Tibial artery (tissue), 4 donors: ENCODE measurements at regions not wholly inside any gene's neighbourhood (a gene's known extent, or its start where the extent isn't known, plus 50 kb on each side); places are given as distances from the start of the nearest gene placed in this dataset.

Experiments
- DNase-seq, 2 donors: peaks; one replicate each; pipeline ENCODE4 v3.0.0-alpha.2; 2019
- H3K27ac ChIP-seq, 2 donors: fragments of 200-600 bp; sonication (generic) in 1 of 2; 1 replicate in 1 of 2; 2 replicates in 1 of 2; pipeline ENCODE4 v1.5.1; 2018 to 2019; ENCODE audit warnings: mild to moderate bottlenecking in 1 of 2
- H3K27me3 ChIP-seq, 2 donors: fragments of 200-600 bp; sonication (generic) in 1 of 2; one replicate each; pipeline versions ENCODE4 v1.5.1 to v1.6.0; 2016 to 2019
- H3K36me3 ChIP-seq, 3 donors: fragments of 200-600 bp; sonication (generic) in 2 of 3; one replicate each; pipeline ENCODE4 v1.5.1; 2016 to 2019; ENCODE audit warnings: mild to moderate bottlenecking in 2 of 3
- H3K4me1 ChIP-seq, 4 donors: fragments of 200-600 bp; sonication (generic) in 2 of 4; 1 replicate in 3 of 4; 2 replicates in 1 of 4; pipeline ENCODE4 v1.5.1; 2016 to 2019
- H3K4me3 ChIP-seq, 2 donors: fragments of 200-600 bp; sonication (generic) in 1 of 2; 1 replicate in 1 of 2; 2 replicates in 1 of 2; pipeline ENCODE4 v1.5.1; 2018 to 2019; ENCODE audit warnings: mild to moderate bottlenecking in 2 of 2
- H3K9me3 ChIP-seq, 3 donors: fragments of 200-600 bp; sonication (generic) in 1 of 3; one replicate each; pipeline ENCODE4 v1.5.1; 2016 to 2019
- intact Hi-C: fragments of 100-400 bp; cut with DNase I; formaldehyde crosslinking; loops from one replicate; pipeline ENCODE4 v1.15.0; 2023; ENCODE audit warnings: low total_unique reads
- TF ChIP-seq, protein P1 (sequence below), 2 experiments: fragments of 200-600 bp in 1 of 2; fragments of 450-650 bp in 1 of 2; IDR thresholded peaks; one replicate each; pipeline ENCODE4 v1.5.1; 2017 to 2019; ENCODE audit warnings: antibody characterized with exemption in 2 of 2, mild to moderate bottlenecking in 1 of 2, moderate library complexity in 1 of 2

DNA sequence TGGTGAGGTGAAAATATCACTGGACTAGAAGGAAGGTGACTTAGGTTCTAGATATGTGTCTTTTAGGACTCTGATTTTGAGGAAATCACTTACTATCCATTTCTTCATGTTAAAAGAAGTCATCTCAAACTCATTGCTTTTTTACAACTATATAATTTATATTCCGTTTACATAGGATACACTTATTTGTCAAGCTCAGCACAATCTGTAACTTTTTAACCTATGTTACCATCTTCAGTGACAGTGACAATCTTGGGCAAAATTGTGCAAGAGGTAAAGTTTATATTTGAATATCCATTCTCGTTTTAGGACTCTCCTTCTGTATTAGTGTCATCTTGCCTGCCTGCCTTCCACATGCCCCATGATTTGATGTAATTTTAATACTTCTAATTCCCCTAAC, 74.0 kb upstream of the FAM83B start:
- no peak for DNase-seq
- Histone ChIP-seq H3K36me3 (no peaks in the 10 kb centered on the region), H3K4me3 (no peak overlapping the region), H3K27ac (no peak overlapping the region), H3K27me3 (no peaks in the 10 kb centered on the region), H3K9me3 (no peaks in the 10 kb centered on the region), H3K4me1 (no peaks in the 10 kb centered on the region)
- intact Hi-C loops, result no loop called here
- TF ChIP-seq, protein P1, sequence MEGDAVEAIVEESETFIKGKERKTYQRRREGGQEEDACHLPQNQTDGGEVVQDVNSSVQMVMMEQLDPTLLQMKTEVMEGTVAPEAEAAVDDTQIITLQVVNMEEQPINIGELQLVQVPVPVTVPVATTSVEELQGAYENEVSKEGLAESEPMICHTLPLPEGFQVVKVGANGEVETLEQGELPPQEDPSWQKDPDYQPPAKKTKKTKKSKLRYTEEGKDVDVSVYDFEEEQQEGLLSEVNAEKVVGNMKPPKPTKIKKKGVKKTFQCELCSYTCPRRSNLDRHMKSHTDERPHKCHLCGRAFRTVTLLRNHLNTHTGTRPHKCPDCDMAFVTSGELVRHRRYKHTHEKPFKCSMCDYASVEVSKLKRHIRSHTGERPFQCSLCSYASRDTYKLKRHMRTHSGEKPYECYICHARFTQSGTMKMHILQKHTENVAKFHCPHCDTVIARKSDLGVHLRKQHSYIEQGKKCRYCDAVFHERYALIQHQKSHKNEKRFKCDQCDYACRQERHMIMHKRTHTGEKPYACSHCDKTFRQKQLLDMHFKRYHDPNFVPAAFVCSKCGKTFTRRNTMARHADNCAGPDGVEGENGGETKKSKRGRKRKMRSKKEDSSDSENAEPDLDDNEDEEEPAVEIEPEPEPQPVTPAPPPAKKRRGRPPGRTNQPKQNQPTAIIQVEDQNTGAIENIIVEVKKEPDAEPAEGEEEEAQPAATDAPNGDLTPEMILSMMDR (IDR thresholded peaks at IDR 0.05), result no peak

DNA sequence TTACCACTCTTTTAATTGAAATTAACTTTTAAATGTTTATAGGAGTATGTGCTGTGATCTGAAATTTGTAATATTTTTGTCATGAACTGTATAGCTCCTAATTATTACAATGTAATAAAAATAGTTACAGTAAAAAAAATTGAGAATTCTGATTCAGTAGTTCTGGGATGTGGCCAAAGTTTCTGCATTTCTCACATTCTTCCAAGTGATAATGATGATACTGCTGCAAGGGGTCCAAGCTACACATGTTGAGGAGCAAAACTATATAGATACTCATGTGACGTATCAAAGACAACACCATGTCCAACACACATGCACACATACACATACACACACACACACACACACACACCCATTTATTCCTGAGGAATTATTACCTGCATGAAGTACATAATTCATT, 71.0 kb upstream of the FAM83B start:
- Histone ChIP-seq H3K4me3 (no peak overlapping the region), H3K9me3 (no peaks in the 10 kb centered on the region), H3K27me3 (no peaks in the 10 kb centered on the region), H3K36me3 (no peaks in the 10 kb centered on the region), H3K27ac (no peak overlapping the region), H3K4me1 (no peaks in the 10 kb centered on the region)
- DNase-seq, result no peak
- intact Hi-C loops, result no loop called here
- TF ChIP-seq, protein P1 (IDR thresholded peaks at IDR 0.05), result no peak

DNA sequence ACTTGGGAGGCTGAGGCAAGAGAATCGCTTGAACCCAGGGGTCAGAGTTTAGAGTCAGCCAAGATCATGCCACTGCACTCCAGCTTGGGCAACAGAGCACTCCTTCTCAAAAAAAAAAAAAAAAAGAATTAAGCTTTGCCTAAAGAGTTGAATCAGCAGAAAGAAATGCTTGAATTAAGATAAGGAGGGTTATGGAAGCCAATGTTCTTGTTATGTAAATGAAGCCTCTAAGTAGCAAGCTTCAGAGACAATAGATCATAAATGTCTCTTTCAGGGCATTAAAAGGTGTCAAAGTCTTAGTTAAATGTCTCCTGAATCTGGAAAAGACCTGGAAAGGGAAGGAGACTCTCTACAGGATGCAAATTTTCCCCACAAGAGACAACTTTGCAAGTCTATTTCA, 69.7 kb upstream of the FAM83B start:
- no peaks in the 10 kb centered on the region for H3K27me3 ChIP-seq

DNA sequence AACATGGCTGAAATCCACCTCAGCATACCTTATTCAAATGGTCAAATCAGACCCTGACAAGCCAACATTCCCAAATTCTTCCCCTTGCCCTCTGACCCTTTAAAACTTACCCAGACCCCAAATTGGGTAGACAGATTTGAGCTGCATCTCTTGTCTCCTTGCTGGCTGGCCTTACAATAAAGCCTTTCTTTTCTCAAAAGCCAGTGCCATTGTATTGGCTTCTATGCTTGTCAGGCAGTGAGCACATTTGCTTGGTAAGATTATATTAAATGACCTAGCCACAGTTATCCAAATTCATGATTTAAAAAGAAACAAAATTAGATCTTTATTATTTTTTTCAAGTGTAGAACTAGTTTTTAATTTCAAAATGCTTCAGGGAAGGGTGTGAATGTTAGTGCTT, 67.8 kb upstream of the FAM83B start:
- Histone ChIP-seq H3K36me3 (no peaks in the 10 kb centered on the region), H3K4me3 (no peak overlapping the region), H3K4me1 (no peaks in the 10 kb centered on the region), H3K27me3 (no peaks in the 10 kb centered on the region), H3K9me3 (no peaks in the 10 kb centered on the region), H3K27ac (no peak overlapping the region)
- no peak for DNase-seq
- intact Hi-C loops, result no loop called here
- TF ChIP-seq, protein P1 (IDR thresholded peaks at IDR 0.05), result no peak

More for the DNA sequence above, 69.7 kb upstream of the FAM83B start:
- intact Hi-C loops, result no loop called here
- H3K27ac ChIP-seq, result no peak overlapping the region
- no peaks in the 10 kb centered on the region for H3K4me1 ChIP-seq
- H3K9me3 ChIP-seq, result no peaks in the 10 kb centered on the region
- H3K36me3 ChIP-seq, result no peaks in the 10 kb centered on the region
- TF ChIP-seq, protein P1 (IDR thresholded peaks at IDR 0.05), result no peak
- H3K4me3 ChIP-seq, result no peak overlapping the region
- DNase-seq, result no peak

DNA sequence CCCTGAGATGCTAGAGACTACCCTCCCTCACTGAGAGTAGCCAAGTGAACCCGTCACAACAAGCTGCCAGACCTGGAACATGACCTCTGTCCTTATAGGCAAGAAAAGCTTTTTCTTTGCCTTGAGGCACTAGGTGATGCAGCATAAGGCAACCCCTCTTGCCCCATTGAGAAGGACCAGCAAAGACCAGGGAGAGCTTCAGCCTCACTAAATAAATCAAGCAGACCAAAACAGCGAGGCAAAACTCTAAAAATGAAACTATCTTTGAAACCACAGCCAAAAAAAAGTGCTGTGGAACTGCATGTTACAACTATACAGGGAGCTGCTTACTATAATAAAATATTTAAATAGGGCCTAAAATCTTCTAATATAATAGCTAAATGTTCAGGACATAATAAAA, 62.6 kb upstream of the FAM83B start:
- intact Hi-C loops, result no loop called here
- Histone ChIP-seq H3K4me1 (no peaks in the 10 kb centered on the region), H3K9me3 (no peaks in the 10 kb centered on the region), H3K4me3 (no peak overlapping the region), H3K27ac (no peak overlapping the region), H3K27me3 (no peaks in the 10 kb centered on the region), H3K36me3 (no peaks in the 10 kb centered on the region)
- TF ChIP-seq, protein P1 (IDR thresholded peaks at IDR 0.05), result no peak
- no peak for DNase-seq

DNA sequence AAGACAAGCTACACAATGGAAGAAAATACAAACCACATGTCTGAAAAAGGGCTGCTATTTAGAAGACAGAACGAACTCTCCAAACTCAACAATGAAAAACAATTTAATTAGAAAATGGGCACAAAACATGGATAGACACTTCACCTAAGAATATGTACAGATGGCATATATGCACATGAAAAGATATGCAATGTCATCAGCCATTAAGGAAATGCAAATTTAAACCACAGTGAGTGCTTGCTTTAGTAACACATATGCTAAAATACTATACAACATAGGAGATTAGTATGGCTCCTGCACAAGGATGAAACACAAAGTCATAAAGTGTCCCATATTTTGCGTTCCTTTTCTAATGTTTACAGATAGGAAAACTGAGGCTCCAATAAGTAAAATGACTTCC, 60.4 kb upstream of the FAM83B start:
- intact Hi-C loops, result no loop called here
- TF ChIP-seq, protein P1 (IDR thresholded peaks at IDR 0.05), result no peak
- no peak for DNase-seq
- H3K4me3 ChIP-seq, result no peak overlapping the region
- H3K36me3 ChIP-seq, result no peaks in the 10 kb centered on the region
- H3K4me1 ChIP-seq, result no peaks in the 10 kb centered on the region
- no peaks in the 10 kb centered on the region for H3K27me3 ChIP-seq
- no peaks in the 10 kb centered on the region for H3K9me3 ChIP-seq
- H3K27ac ChIP-seq, result no peak overlapping the region
